HCT116 (cell line): ENCODE measurements at regions not wholly inside any gene's neighbourhood (a gene's known extent, or its start where the extent isn't known, plus 50 kb on each side); places are given as distances from the start of the nearest gene placed in this dataset.

Experiments used
- POLR2A ChIP-seq: IDR thresholded peaks from 2 replicates; pipeline ENCODE4 v1.7.0; 2011; ENCODE audit warnings: borderline replicate concordance; ENCODE audit not compliant: insufficient read depth, insufficient read length; ENCODE audit errors: extremely low read depth
- TF ChIP-seq, protein P1 (sequence below), 3 experiments: fragments of 200-600 bp in 1 of 3; sonication (generic) in 1 of 3; IDR thresholded peaks in 2 of 3; conservative IDR thresholded peaks in 1 of 3; 2 replicates each; pipeline ENCODE4 v1.5.1; 2012 to 2017; ENCODE audit warnings: low read depth in 2 of 3, low read length in 2 of 3, antibody characterized with exemption in 1 of 3, borderline replicate concordance in 1 of 3, control low read depth in 1 of 3, mild to moderate bottlenecking in 1 of 3, mixed read lengths in 1 of 3, mixed run types in 1 of 3, moderate library complexity in 1 of 3; ENCODE audit not compliant: insufficient read depth in 1 of 3
- TF ChIP-seq, protein P2 (sequence below): IDR thresholded peaks from 2 replicates; pipeline ENCODE4 v1.6.1; 2011; ENCODE audit warnings: mild to moderate bottlenecking, low read length, moderate library complexity; ENCODE audit not compliant: insufficient replicate concordance; ENCODE audit errors: extremely low read depth
- TF ChIP-seq, protein P3 (sequence below): IDR thresholded peaks from 2 replicates; pipeline ENCODE4 v1.6.1; 2012

DNA sequence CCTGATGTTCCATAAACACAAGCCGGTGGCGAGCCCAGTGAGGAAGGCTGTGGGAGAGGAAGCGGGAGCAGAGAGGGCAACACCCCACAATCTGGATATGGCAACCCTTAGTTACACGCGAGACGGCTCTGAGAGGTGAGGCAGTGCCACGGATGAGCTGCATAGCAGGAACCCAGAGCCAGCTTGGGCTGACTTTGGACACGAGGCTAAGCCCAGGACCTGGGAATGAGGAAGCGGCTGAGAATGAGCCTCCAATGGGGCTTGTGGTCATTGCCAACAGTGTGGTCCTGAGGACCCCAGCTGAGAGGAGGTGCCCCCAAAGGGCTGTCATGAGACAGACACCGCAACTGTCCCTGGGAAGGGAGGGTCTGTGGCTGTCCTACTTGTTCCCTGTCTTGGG is 160.0 kb upstream of the SMIM23 start:
- TF ChIP-seq, protein P1, sequence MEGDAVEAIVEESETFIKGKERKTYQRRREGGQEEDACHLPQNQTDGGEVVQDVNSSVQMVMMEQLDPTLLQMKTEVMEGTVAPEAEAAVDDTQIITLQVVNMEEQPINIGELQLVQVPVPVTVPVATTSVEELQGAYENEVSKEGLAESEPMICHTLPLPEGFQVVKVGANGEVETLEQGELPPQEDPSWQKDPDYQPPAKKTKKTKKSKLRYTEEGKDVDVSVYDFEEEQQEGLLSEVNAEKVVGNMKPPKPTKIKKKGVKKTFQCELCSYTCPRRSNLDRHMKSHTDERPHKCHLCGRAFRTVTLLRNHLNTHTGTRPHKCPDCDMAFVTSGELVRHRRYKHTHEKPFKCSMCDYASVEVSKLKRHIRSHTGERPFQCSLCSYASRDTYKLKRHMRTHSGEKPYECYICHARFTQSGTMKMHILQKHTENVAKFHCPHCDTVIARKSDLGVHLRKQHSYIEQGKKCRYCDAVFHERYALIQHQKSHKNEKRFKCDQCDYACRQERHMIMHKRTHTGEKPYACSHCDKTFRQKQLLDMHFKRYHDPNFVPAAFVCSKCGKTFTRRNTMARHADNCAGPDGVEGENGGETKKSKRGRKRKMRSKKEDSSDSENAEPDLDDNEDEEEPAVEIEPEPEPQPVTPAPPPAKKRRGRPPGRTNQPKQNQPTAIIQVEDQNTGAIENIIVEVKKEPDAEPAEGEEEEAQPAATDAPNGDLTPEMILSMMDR (IDR thresholded peaks at IDR 0.05 in 2 of 3, conservative IDR thresholded peaks at IDR 0.05 in 1 of 3; ENCODE audit: borderline replicate concordance in 1 of 3, insufficient read depth in 1 of 3, low read depth in 2 of 3, low read length in 2 of 3) = no peak
- TF ChIP-seq, protein P2, sequence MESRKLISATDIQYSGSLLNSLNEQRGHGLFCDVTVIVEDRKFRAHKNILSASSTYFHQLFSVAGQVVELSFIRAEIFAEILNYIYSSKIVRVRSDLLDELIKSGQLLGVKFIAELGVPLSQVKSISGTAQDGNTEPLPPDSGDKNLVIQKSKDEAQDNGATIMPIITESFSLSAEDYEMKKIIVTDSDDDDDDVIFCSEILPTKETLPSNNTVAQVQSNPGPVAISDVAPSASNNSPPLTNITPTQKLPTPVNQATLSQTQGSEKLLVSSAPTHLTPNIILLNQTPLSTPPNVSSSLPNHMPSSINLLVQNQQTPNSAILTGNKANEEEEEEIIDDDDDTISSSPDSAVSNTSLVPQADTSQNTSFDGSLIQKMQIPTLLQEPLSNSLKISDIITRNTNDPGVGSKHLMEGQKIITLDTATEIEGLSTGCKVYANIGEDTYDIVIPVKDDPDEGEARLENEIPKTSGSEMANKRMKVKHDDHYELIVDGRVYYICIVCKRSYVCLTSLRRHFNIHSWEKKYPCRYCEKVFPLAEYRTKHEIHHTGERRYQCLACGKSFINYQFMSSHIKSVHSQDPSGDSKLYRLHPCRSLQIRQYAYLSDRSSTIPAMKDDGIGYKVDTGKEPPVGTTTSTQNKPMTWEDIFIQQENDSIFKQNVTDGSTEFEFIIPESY = no peak
- no peak for TF ChIP-seq POLR2A
- TF ChIP-seq, protein P3, sequence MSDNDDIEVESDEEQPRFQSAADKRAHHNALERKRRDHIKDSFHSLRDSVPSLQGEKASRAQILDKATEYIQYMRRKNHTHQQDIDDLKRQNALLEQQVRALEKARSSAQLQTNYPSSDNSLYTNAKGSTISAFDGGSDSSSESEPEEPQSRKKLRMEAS = no peak
